Neural progenitor cell (in vitro differentiated cells): ENCODE measurements at regions not wholly inside any gene's neighbourhood (a gene's known extent, or its start where the extent isn't known, plus 50 kb on each side); places are given as distances from the start of the nearest gene placed in this dataset.
A peak's percentile ranks its signal among the peaks of the same experiment; 100 is the strongest.

Experiments used
- DNase-seq: peaks from one replicate; pipeline ENCODE4 v3.0.0-alpha.2; 2016; ENCODE audit warnings: low spot score
- H2AFZ ChIP-seq: fragments of 200-600 bp; sonication (generic); replicated peaks from 2 replicates; pipeline ENCODE4 v1.6.1; 2016; ENCODE audit warnings: antibody characterized with exemption
- H3F3A ChIP-seq: fragments of 200-600 bp; sonication (generic); 2 replicates; pipeline ENCODE4 v1.6.1; 2016; ENCODE audit warnings: antibody characterized with exemption, low read depth
- H3K27ac ChIP-seq: fragments of 200-600 bp; sonication (generic); 2 replicates; pipeline ENCODE4 v1.5.1; 2016; ENCODE audit warnings: mild to moderate bottlenecking
- H3K27me3 ChIP-seq: fragments of 200-600 bp; sonication (generic); 2 replicates; pipeline ENCODE4 v1.6.1; 2016; ENCODE audit warnings: mild to moderate bottlenecking, moderate library complexity
- H3K36me3 ChIP-seq: fragments of 200-600 bp; sonication (generic); 2 replicates; pipeline ENCODE4 v1.5.1; 2016
- H3K4me1 ChIP-seq: fragments of 200-600 bp; sonication (generic); 2 replicates; pipeline ENCODE4 v1.6.1; 2016; ENCODE audit warnings: mixed run types
- H3K4me2 ChIP-seq: fragments of 200-600 bp; sonication (generic); 2 replicates; pipeline ENCODE4 v1.6.1; 2016
- H3K4me3 ChIP-seq: fragments of 200-600 bp; sonication (generic); 2 replicates; pipeline ENCODE4 v1.5.1; 2016
- H3K79me2 ChIP-seq: fragments of 200-600 bp; sonication (generic); 2 replicates; pipeline ENCODE4 v1.6.1; 2016; ENCODE audit warnings: low read depth
- H3K9ac ChIP-seq: fragments of 200-600 bp; sonication (generic); 2 replicates; pipeline ENCODE4 v1.6.1; 2016
- H3K9me3 ChIP-seq: fragments of 200-600 bp; sonication (generic); 2 replicates; pipeline ENCODE4 v1.5.1; 2016; ENCODE audit warnings: low read depth
- H4K20me1 ChIP-seq: fragments of 200-600 bp; sonication (generic); 2 replicates; pipeline ENCODE4 v1.6.1; 2016; ENCODE audit warnings: low read depth
- H3K27ac Mint-ChIP-seq: 3 replicates; pipeline ENCODE4 v1.8.0; 2021; ENCODE audit warnings: mixed read lengths
- H3K27me3 Mint-ChIP-seq: 2 replicates; pipeline ENCODE4 v1.8.0; 2022; ENCODE audit warnings: low read depth, mild to moderate bottlenecking, inconsistent platforms, moderate library complexity, mixed read lengths; ENCODE audit not compliant: insufficient read depth
- H3K36me3 Mint-ChIP-seq: 3 replicates; pipeline ENCODE4 v1.8.0; 2021; ENCODE audit warnings: mixed read lengths
- H3K4me1 Mint-ChIP-seq: 3 replicates; pipeline ENCODE4 v1.8.0; 2021; ENCODE audit warnings: mixed read lengths
- H3K4me3 Mint-ChIP-seq: 3 replicates; pipeline ENCODE4 v1.8.0; 2021; ENCODE audit warnings: mild to moderate bottlenecking, moderate library complexity, mixed read lengths
- H3K9me3 Mint-ChIP-seq: 3 replicates; pipeline ENCODE4 v1.8.0; 2020; ENCODE audit warnings: mixed read lengths
- EZH2 ChIP-seq: fragments of 200-600 bp; sonication (generic); IDR thresholded peaks from 2 replicates; pipeline ENCODE4 v1.6.1; 2017; ENCODE audit warnings: antibody characterized with exemption, mild to moderate bottlenecking, moderate library complexity
- EZH2phosphoT487 ChIP-seq: fragments of 200-600 bp; sonication (generic); IDR thresholded peaks from 2 replicates; pipeline ENCODE4 v1.6.1; 2017; ENCODE audit warnings: antibody characterized with exemption
- TF ChIP-seq, protein P1 (sequence below): fragments of 200-600 bp; sonication (generic); IDR thresholded peaks from 2 replicates; pipeline ENCODE4 v1.5.1; 2017; ENCODE audit warnings: antibody characterized with exemption, mild to moderate bottlenecking

DNA sequence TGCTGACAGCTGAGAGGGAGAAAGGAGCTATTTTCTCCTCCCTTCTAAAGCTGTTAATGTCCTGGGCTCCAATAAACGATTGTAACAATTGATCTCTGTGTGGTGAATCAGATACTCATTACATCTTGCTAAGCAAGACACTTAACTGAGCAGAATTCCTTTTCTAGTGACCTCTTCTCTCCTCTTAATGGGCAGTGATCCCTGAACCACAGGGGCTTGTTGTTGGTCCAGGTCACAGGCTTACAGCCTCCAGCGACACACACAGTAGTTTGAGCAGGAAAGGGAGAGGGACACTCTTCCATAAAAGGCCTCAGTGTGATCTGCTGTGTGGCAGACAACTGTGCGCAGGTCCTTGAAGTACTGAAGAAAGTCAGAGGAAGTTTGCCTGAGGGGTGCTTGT lies 58.5 kb upstream of the MYO10 start:
- Mint-ChIP-seq H3K9me3 (peaks cover 3% of the 10 kb centered on the region), H3K27ac (peak overlapping the region; percentile 1), H3K4me1 (peaks cover 16% of the 10 kb centered on the region), H3K36me3 (no peaks in the 10 kb centered on the region), H3K4me3 (peak overlapping the region; percentile 30), H3K27me3 (peaks cover 10% of the 10 kb centered on the region)
- peak; percentile 84 for DNase-seq
- Histone ChIP-seq H3K36me3 (no peaks in the 10 kb centered on the region), H2AFZ (no peak overlapping the region), H3F3A (peaks cover 19% of the 10 kb centered on the region), H3K4me2 (peak overlapping the region; percentile 11), H3K27me3 (peaks cover 12% of the 10 kb centered on the region), H3K4me1 (peaks cover 18% of the 10 kb centered on the region), H3K4me3 (no peak overlapping the region), H4K20me1 (no peaks in the 10 kb centered on the region), H3K27ac (peak overlapping the region; percentile 42), H3K9me3 (no peaks in the 10 kb centered on the region), H3K79me2 (no peaks in the 10 kb centered on the region), H3K9ac (no peak overlapping the region)
- TF ChIP-seq EZH2phosphoT487 (peak; percentile 93), EZH2 (no peak)
- TF ChIP-seq, protein P1, sequence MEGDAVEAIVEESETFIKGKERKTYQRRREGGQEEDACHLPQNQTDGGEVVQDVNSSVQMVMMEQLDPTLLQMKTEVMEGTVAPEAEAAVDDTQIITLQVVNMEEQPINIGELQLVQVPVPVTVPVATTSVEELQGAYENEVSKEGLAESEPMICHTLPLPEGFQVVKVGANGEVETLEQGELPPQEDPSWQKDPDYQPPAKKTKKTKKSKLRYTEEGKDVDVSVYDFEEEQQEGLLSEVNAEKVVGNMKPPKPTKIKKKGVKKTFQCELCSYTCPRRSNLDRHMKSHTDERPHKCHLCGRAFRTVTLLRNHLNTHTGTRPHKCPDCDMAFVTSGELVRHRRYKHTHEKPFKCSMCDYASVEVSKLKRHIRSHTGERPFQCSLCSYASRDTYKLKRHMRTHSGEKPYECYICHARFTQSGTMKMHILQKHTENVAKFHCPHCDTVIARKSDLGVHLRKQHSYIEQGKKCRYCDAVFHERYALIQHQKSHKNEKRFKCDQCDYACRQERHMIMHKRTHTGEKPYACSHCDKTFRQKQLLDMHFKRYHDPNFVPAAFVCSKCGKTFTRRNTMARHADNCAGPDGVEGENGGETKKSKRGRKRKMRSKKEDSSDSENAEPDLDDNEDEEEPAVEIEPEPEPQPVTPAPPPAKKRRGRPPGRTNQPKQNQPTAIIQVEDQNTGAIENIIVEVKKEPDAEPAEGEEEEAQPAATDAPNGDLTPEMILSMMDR, result no peak

DNA sequence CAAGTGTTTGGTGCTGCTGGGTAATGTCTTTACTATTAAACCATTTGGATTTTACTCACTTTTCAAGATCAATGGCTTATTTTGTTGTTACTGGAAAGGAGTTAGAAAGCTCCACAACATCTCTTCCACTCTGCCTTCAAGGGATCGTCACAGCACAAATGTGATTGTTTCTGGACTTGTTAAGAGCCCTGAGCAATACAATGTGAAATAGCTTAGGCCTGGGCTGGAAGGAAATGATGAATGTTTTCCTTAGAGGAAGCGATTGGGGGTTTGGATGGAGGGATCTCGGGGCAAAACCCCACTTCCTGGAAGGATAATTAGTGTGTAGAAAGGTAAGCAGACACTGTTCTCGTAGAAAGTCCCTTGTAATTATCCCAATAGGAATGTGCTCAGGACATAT lies 59.3 kb upstream of the MYO10 start:
- H3K4me3 Mint-ChIP-seq, result no peak overlapping the region
- peaks cover 16% of the 10 kb centered on the region for H3K4me1 Mint-ChIP-seq
- Histone ChIP-seq H4K20me1 (no peaks in the 10 kb centered on the region), H3K4me2 (peak overlapping the region; percentile 11), H3F3A (peaks cover 19% of the 10 kb centered on the region), H3K27ac (no peak overlapping the region), H3K9me3 (no peaks in the 10 kb centered on the region), H3K4me1 (peaks cover 18% of the 10 kb centered on the region), H3K36me3 (no peaks in the 10 kb centered on the region), H3K27me3 (peaks cover 12% of the 10 kb centered on the region), H2AFZ (peak overlapping the region; percentile 4), H3K9ac (no peak overlapping the region), H3K79me2 (no peaks in the 10 kb centered on the region), H3K4me3 (no peak overlapping the region)
- peaks cover 2% of the 10 kb centered on the region for H3K9me3 Mint-ChIP-seq
- no peak for TF ChIP-seq EZH2
- TF ChIP-seq, protein P1, result no peak
- no peaks in the 10 kb centered on the region for H3K36me3 Mint-ChIP-seq
- no peak overlapping the region for H3K27ac Mint-ChIP-seq
- DNase-seq, result no peak
- peaks cover 7% of the 10 kb centered on the region for H3K27me3 Mint-ChIP-seq

DNA sequence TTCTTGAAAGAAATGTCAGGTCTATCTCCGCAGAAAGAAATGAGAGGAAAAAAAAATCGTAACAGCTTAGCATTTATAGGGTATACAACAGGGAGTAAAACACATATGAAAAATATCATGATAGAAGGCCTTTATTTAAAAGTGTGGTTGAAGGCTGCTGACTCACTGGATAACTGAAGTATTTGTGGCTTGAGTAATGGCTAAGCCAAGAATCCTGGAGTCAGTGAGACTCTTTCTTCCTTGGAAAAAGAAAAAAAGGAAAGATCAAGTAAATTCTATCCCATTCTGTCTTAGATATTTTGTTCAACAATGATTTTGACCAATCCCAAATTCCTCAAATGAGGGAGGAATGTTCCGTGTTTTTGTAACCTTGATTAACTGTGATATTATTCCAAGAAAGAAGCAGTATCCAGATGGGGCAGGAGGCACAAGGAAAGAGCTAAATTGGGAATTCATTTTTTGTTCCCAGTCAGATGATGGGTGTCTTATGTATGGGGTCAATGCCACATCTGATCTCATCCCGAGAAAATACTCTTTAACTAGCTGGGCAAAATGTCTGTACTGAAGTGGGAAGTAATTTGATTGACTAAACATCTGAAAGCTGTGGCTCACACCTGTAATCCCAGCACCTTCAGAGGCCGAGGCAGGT lies 64.3 kb upstream of the MYO10 start:
- TF ChIP-seq EZH2 (no peak), EZH2phosphoT487 (no peak)
- TF ChIP-seq, protein P1, result no peak

More for the DNA sequence above, 64.3 kb upstream of the MYO10 start:
- Histone ChIP-seq H3K27ac (no peak overlapping the region), H3K27me3 (no peaks in the 10 kb centered on the region), H3K4me1 (peaks cover 11% of the 10 kb centered on the region), H3K9me3 (no peaks in the 10 kb centered on the region), H2AFZ (no peak overlapping the region), H3K36me3 (no peaks in the 10 kb centered on the region), H3K9ac (no peak overlapping the region), H3K4me2 (no peak overlapping the region), H3K4me3 (no peak overlapping the region), H3F3A (peaks cover 6% of the 10 kb centered on the region), H4K20me1 (no peaks in the 10 kb centered on the region), H3K79me2 (no peaks in the 10 kb centered on the region)
- H3K4me3 Mint-ChIP-seq, result no peak overlapping the region
- H3K36me3 Mint-ChIP-seq, result no peaks in the 10 kb centered on the region
- no peaks in the 10 kb centered on the region for H3K9me3 Mint-ChIP-seq
- H3K27ac Mint-ChIP-seq, result no peak overlapping the region
- peaks cover 16% of the 10 kb centered on the region for H3K4me1 Mint-ChIP-seq
- no peak for DNase-seq
- peaks cover 4% of the 10 kb centered on the region for H3K27me3 Mint-ChIP-seq
